ENCODE measurements at regions not wholly inside any gene's neighbourhood (a gene's known extent, or its start where the extent isn't known, plus 50 kb on each side); places are given as distances from the start of the nearest gene placed in this dataset.

- TF ChIP-seq, protein P1, sequence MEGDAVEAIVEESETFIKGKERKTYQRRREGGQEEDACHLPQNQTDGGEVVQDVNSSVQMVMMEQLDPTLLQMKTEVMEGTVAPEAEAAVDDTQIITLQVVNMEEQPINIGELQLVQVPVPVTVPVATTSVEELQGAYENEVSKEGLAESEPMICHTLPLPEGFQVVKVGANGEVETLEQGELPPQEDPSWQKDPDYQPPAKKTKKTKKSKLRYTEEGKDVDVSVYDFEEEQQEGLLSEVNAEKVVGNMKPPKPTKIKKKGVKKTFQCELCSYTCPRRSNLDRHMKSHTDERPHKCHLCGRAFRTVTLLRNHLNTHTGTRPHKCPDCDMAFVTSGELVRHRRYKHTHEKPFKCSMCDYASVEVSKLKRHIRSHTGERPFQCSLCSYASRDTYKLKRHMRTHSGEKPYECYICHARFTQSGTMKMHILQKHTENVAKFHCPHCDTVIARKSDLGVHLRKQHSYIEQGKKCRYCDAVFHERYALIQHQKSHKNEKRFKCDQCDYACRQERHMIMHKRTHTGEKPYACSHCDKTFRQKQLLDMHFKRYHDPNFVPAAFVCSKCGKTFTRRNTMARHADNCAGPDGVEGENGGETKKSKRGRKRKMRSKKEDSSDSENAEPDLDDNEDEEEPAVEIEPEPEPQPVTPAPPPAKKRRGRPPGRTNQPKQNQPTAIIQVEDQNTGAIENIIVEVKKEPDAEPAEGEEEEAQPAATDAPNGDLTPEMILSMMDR (IDR thresholded peaks at IDR 0.05) = no peak
- TF ChIP-seq POLR2A (IDR thresholded peaks at IDR 0.05) = no peak
These were observed 201.7 kb upstream of the KCTD7 start for GRCh38 chr7:66426996-66427395.
